ENCODE measurements at regions not wholly inside any gene's neighbourhood (a gene's known extent, or its start where the extent isn't known, plus 50 kb on each side); places are given as distances from the start of the nearest gene placed in this dataset.

DNA sequence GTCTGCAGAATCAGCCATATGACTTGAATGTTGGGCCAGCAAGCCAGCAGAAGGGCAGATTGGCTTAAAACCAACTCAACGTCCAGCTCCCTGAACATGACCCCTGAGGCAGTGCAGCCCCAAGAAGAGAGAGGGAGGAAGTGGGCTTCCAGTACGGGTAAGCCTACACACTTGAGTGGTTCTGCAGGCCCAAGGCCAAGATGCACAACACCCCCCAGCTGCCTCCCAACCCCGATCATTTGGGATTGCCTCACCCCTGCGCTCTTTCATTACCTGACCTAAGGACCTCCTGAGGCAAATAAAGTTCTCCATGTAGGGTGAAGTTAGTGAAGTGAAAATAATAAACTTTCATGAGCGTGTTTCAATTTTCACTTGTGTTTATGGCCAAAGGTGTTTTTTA lies 536.0 kb downstream of the TNS1 start:
- TF ChIP-seq, protein P1, sequence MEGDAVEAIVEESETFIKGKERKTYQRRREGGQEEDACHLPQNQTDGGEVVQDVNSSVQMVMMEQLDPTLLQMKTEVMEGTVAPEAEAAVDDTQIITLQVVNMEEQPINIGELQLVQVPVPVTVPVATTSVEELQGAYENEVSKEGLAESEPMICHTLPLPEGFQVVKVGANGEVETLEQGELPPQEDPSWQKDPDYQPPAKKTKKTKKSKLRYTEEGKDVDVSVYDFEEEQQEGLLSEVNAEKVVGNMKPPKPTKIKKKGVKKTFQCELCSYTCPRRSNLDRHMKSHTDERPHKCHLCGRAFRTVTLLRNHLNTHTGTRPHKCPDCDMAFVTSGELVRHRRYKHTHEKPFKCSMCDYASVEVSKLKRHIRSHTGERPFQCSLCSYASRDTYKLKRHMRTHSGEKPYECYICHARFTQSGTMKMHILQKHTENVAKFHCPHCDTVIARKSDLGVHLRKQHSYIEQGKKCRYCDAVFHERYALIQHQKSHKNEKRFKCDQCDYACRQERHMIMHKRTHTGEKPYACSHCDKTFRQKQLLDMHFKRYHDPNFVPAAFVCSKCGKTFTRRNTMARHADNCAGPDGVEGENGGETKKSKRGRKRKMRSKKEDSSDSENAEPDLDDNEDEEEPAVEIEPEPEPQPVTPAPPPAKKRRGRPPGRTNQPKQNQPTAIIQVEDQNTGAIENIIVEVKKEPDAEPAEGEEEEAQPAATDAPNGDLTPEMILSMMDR (IDR thresholded peaks at IDR 0.05; ENCODE audit: insufficient read depth, low read length, poor library complexity, severe bottlenecking) = no peak
- no peak for TF ChIP-seq EZH2phosphoT487 (conservative IDR thresholded peaks at IDR 0.05; ENCODE audit: low read length)

All from SU-DHL-6 (cell line).